ENCODE measurements at regions not wholly inside any gene's neighbourhood (a gene's known extent, or its start where the extent isn't known, plus 50 kb on each side); places are given as distances from the start of the nearest gene placed in this dataset.

DNA sequence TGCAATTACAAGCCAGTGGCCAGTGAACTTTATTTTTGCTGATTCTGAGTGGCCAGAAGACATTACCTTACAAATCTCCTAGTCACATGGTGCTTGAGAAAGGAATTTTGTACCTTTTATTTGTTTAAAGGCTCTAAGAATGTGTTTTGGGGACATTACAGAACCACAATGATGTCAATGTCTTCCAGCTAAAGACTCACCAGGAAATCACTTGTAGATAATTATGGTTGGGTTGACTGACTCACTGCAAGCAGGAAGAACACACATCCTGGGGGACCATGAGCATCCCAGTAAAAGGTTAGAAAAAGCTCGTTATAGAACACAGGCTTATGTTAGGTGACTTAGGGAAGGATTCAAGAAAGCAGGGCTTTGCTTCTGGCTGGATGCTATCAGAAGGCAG is 119.4 kb upstream of the FAM9B start:
- TF ChIP-seq POLR2A (IDR thresholded peaks at IDR 0.05; ENCODE audit: low read depth, low read length), result no peak
- TF ChIP-seq CHD1 (IDR thresholded peaks at IDR 0.05; ENCODE audit: low read depth, low read length), result no peak
- TF ChIP-seq, protein P1, sequence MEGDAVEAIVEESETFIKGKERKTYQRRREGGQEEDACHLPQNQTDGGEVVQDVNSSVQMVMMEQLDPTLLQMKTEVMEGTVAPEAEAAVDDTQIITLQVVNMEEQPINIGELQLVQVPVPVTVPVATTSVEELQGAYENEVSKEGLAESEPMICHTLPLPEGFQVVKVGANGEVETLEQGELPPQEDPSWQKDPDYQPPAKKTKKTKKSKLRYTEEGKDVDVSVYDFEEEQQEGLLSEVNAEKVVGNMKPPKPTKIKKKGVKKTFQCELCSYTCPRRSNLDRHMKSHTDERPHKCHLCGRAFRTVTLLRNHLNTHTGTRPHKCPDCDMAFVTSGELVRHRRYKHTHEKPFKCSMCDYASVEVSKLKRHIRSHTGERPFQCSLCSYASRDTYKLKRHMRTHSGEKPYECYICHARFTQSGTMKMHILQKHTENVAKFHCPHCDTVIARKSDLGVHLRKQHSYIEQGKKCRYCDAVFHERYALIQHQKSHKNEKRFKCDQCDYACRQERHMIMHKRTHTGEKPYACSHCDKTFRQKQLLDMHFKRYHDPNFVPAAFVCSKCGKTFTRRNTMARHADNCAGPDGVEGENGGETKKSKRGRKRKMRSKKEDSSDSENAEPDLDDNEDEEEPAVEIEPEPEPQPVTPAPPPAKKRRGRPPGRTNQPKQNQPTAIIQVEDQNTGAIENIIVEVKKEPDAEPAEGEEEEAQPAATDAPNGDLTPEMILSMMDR (conservative IDR thresholded peaks at IDR 0.05; ENCODE audit: low read depth, low read length), result no peak
- no peak for TF ChIP-seq BHLHE40 (IDR thresholded peaks at IDR 0.05; ENCODE audit: low read depth, low read length)
- TF ChIP-seq RAD21 (IDR thresholded peaks at IDR 0.05; ENCODE audit: low read length), result no peak
- TF ChIP-seq, protein P2, sequence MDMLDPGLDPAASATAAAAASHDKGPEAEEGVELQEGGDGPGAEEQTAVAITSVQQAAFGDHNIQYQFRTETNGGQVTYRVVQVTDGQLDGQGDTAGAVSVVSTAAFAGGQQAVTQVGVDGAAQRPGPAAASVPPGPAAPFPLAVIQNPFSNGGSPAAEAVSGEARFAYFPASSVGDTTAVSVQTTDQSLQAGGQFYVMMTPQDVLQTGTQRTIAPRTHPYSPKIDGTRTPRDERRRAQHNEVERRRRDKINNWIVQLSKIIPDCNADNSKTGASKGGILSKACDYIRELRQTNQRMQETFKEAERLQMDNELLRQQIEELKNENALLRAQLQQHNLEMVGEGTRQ (IDR thresholded peaks at IDR 0.05; ENCODE audit: low read depth, low read length), result no peak; the same call in 1 of the 2 replicates
- no peak for TF ChIP-seq RFX5 (IDR thresholded peaks at IDR 0.05; ENCODE audit: low read depth, low read length)
- no peak for TF ChIP-seq MAFK (IDR thresholded peaks at IDR 0.05; ENCODE audit: low read depth, low read length)
- no peak for TF ChIP-seq CEBPB (IDR thresholded peaks at IDR 0.05; ENCODE audit: low read depth, low read length)

Measured in IMR-90 (cell line).